SJSA1 (cell line): ENCODE measurements at regions not wholly inside any gene's neighbourhood (a gene's known extent, or its start where the extent isn't known, plus 50 kb on each side); places are given as distances from the start of the nearest gene placed in this dataset.

ENCODE experiments used
- DNase-seq, 2 experiments: peaks; one replicate each; pipeline ENCODE4 v3.0.0-alpha.2; 2015 to 2020; ENCODE audit warnings: low spot score in 2 of 2, low read depth in 1 of 2
- H3K27ac ChIP-seq: fragments of 250-450 bp; sonication (Bioruptor Pico); 2 replicates; pipeline ENCODE4 v1.5.1; 2020; ENCODE audit warnings: mild to moderate bottlenecking, moderate library complexity
- H3K27me3 ChIP-seq: fragments of 250-450 bp; sonication (Bioruptor Pico); replicated peaks from 2 replicates; pipeline ENCODE4 v1.5.1; 2020; ENCODE audit warnings: mild to moderate bottlenecking, moderate library complexity
- H3K36me3 ChIP-seq: fragments of 250-450 bp; sonication (Bioruptor Pico); 2 replicates; pipeline ENCODE4 v1.5.1; 2020; ENCODE audit warnings: mild to moderate bottlenecking
- H3K4me1 ChIP-seq: fragments of 250-450 bp; sonication (Bioruptor Pico); replicated peaks from 2 replicates; pipeline ENCODE4 v1.6.1; 2021; ENCODE audit warnings: mild to moderate bottlenecking
- H3K4me3 ChIP-seq: fragments of 250-450 bp; sonication (Bioruptor Pico); 2 replicates; pipeline ENCODE4 v1.5.1; 2020; ENCODE audit warnings: mild to moderate bottlenecking
- H3K9me3 ChIP-seq: fragments of 250-450 bp; sonication (Bioruptor Pico); replicated peaks from 2 replicates; pipeline ENCODE4 v1.5.1; 2020; ENCODE audit warnings: mild to moderate bottlenecking

- H3K36me3 ChIP-seq = no peaks in the 10 kb centered on the region
- no peaks in the 10 kb centered on the region for H3K4me1 ChIP-seq
- H3K27ac ChIP-seq = no peak overlapping the region
- no peak for DNase-seq
- H3K27me3 ChIP-seq = no peaks in the 10 kb centered on the region
- H3K4me3 ChIP-seq = no peak overlapping the region
- peaks cover 9% of the 10 kb centered on the region for H3K9me3 ChIP-seq
These were observed 612.2 kb upstream of the MKI67 start for GRCh38 chr10:128738386-128738915.

GRCh38 chr10:128739930-128740329, 613.7 kb upstream of the MKI67 start:
- no peak overlapping the region for H3K4me3 ChIP-seq
- H3K27me3 ChIP-seq = no peaks in the 10 kb centered on the region
- no peaks in the 10 kb centered on the region for H3K36me3 ChIP-seq
- no peak overlapping the region for H3K27ac ChIP-seq
- peaks cover 10% of the 10 kb centered on the region for H3K9me3 ChIP-seq
- H3K4me1 ChIP-seq = no peaks in the 10 kb centered on the region
- DNase-seq = no peak

- no peaks in the 10 kb centered on the region for H3K4me1 ChIP-seq
- no peak overlapping the region for H3K4me3 ChIP-seq
- no peak overlapping the region for H3K27ac ChIP-seq
- no peak for DNase-seq
- peaks cover 10% of the 10 kb centered on the region for H3K9me3 ChIP-seq
- H3K36me3 ChIP-seq = no peaks in the 10 kb centered on the region
- H3K27me3 ChIP-seq = no peaks in the 10 kb centered on the region
These were observed 615.0 kb upstream of the MKI67 start for GRCh38 chr10:128741180-128741579.

- Histone ChIP-seq H3K27me3 (no peaks in the 10 kb centered on the region), H3K4me3 (no peak overlapping the region), H3K36me3 (no peaks in the 10 kb centered on the region), H3K27ac (no peak overlapping the region), H3K4me1 (no peaks in the 10 kb centered on the region), H3K9me3 (peaks cover 10% of the 10 kb centered on the region)
- no peak for DNase-seq
These were observed 615.5 kb upstream of the MKI67 start for GRCh38 chr10:128741680-128742079.

- no peaks in the 10 kb centered on the region for H3K4me1 ChIP-seq
- H3K4me3 ChIP-seq = no peak overlapping the region
- no peaks in the 10 kb centered on the region for H3K27me3 ChIP-seq
- H3K9me3 ChIP-seq = peaks cover 10% of the 10 kb centered on the region; the same call in 1 of the 2 replicates
- no peak for DNase-seq
- no peaks in the 10 kb centered on the region for H3K36me3 ChIP-seq
- no peak overlapping the region for H3K27ac ChIP-seq
These were observed 617.9 kb upstream of the MKI67 start for GRCh38 chr10:128744092-128744491.

GRCh38 chr10:128744811-128745305, 618.6 kb upstream of the MKI67 start:
- Histone ChIP-seq H3K4me3 (no peak overlapping the region), H3K4me1 (no peaks in the 10 kb centered on the region), H3K27me3 (no peaks in the 10 kb centered on the region)

GRCh38 chr10:128747582-128748346, 621.5 kb upstream of the MKI67 start:
- H3K9me3 ChIP-seq = peaks cover 6% of the 10 kb centered on the region; the same call in 1 of the 2 replicates
- H3K27ac ChIP-seq = no peak overlapping the region
- DNase-seq = no peak
- H3K36me3 ChIP-seq = no peaks in the 10 kb centered on the region
- no peak overlapping the region for H3K4me3 ChIP-seq
- H3K27me3 ChIP-seq = no peaks in the 10 kb centered on the region
- no peaks in the 10 kb centered on the region for H3K4me1 ChIP-seq

More at GRCh38 chr10:128744811-128745305, 618.6 kb upstream of the MKI67 start:
- no peaks in the 10 kb centered on the region for H3K36me3 ChIP-seq
- H3K27ac ChIP-seq = no peak overlapping the region
- peaks cover 13% of the 10 kb centered on the region; the same call in 1 of the 2 replicates for H3K9me3 ChIP-seq
- no peak for DNase-seq

- Histone ChIP-seq H3K27me3 (no peaks in the 10 kb centered on the region), H3K4me1 (no peaks in the 10 kb centered on the region), H3K27ac (no peak overlapping the region), H3K36me3 (no peaks in the 10 kb centered on the region), H3K4me3 (no peak overlapping the region), H3K9me3 (0 out of 2 replicates have a peak, but pooled peaks cover 4% of the 10 kb centered on the region)
- no peak for DNase-seq
These were observed 625.1 kb upstream of the MKI67 start for GRCh38 chr10:128751284-128751683.

GRCh38 chr10:128751851-128752250, 625.6 kb upstream of the MKI67 start:
- no peak overlapping the region for H3K27ac ChIP-seq
- H3K9me3 ChIP-seq = 0 out of 2 replicates have a peak, but pooled peaks cover 6% of the 10 kb centered on the region
- H3K4me1 ChIP-seq = no peaks in the 10 kb centered on the region
- no peaks in the 10 kb centered on the region for H3K36me3 ChIP-seq
- no peaks in the 10 kb centered on the region for H3K27me3 ChIP-seq
- H3K4me3 ChIP-seq = no peak overlapping the region
- DNase-seq = no peak

GRCh38 chr10:128759174-128759573, 633.0 kb upstream of the MKI67 start:
- Histone ChIP-seq H3K27ac (no peak overlapping the region), H3K27me3 (no peaks in the 10 kb centered on the region), H3K9me3 (0 out of 2 replicates have a peak, but pooled peaks cover 9% of the 10 kb centered on the region), H3K4me3 (no peak overlapping the region), H3K4me1 (no peaks in the 10 kb centered on the region), H3K36me3 (no peaks in the 10 kb centered on the region)
- DNase-seq = no peak

- Histone ChIP-seq H3K4me3 (no peak overlapping the region), H3K27ac (no peak overlapping the region), H3K9me3 (0 out of 2 replicates have a peak, but pooled peaks cover 4% of the 10 kb centered on the region), H3K4me1 (no peaks in the 10 kb centered on the region), H3K27me3 (no peaks in the 10 kb centered on the region), H3K36me3 (no peaks in the 10 kb centered on the region)
- no peak for DNase-seq
These were observed 637.4 kb upstream of the MKI67 start for GRCh38 chr10:128763588-128763987.

- Histone ChIP-seq H3K4me3 (no peak overlapping the region), H3K36me3 (no peaks in the 10 kb centered on the region), H3K9me3 (0 out of 2 replicates have a peak, but pooled peaks cover 4% of the 10 kb centered on the region), H3K27ac (no peak overlapping the region), H3K27me3 (no peaks in the 10 kb centered on the region), H3K4me1 (no peaks in the 10 kb centered on the region)
- no peak for DNase-seq
These were observed 638.0 kb upstream of the MKI67 start for GRCh38 chr10:128764190-128764589.

- H3K9me3 ChIP-seq = peaks cover 5% of the 10 kb centered on the region
- H3K4me1 ChIP-seq = no peaks in the 10 kb centered on the region
- no peaks in the 10 kb centered on the region for H3K36me3 ChIP-seq
These were observed 640.7 kb upstream of the MKI67 start for GRCh38 chr10:128766915-128767314.

GRCh38 chr10:128774979-128775378, 648.8 kb upstream of the MKI67 start:
- Histone ChIP-seq H3K4me1 (no peaks in the 10 kb centered on the region), H3K9me3 (peaks cover 10% of the 10 kb centered on the region), H3K27me3 (no peaks in the 10 kb centered on the region), H3K4me3 (no peak overlapping the region), H3K27ac (no peak overlapping the region), H3K36me3 (no peaks in the 10 kb centered on the region)
- DNase-seq = no peak

More at GRCh38 chr10:128766915-128767314, 640.7 kb upstream of the MKI67 start:
- Histone ChIP-seq H3K4me3 (no peak overlapping the region), H3K27ac (no peak overlapping the region), H3K27me3 (no peaks in the 10 kb centered on the region)
- no peak for DNase-seq
